ENCODE measurements at regions not wholly inside any gene's neighbourhood (a gene's known extent, or its start where the extent isn't known, plus 50 kb on each side); places are given as distances from the start of the nearest gene placed in this dataset.
A peak's percentile ranks its signal among the peaks of the same experiment; 100 is the strongest.

DNA sequence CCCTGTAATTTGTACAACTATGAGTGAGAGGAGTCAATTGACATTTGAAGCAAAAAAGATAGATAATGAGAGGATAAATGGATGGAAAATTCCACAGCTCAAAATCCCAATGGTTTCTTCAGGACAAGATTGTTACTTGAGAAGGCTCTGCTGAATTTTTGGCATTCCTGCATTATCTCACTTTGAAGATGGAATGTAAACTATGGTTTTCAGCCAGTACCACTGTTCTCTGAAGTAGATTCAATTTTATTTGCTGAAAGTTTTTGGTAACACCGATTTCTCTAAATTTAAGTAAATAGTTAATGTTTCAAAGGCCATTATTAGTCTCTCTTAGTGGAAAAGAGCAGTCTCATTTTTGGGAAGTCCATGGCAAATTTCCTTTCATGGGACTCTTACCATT is 121.9 kb upstream of the SLC38A2 start:
- Histone ChIP-seq H3K4me3 (ENCODE audit: low read length) (no peak overlapping the region), H3K27me3 (ENCODE audit: control insufficient read depth, insufficient read depth, low read length) (no peaks in the 10 kb centered on the region), H3K27ac (ENCODE audit: low read length) (no peak overlapping the region), H3K36me3 (ENCODE audit: control insufficient read depth, insufficient read depth, low read length) (no peaks in the 10 kb centered on the region), H3K9me3 (ENCODE audit: control insufficient read depth, insufficient read depth, low read length) (no peaks in the 10 kb centered on the region), H3K4me1 (ENCODE audit: control insufficient read depth, insufficient read depth, low read length) (peaks cover 2% of the 10 kb centered on the region; the same call in 1 of the 2 replicates)
- peak; percentile 33 for DNase-seq (ENCODE audit: low read depth, low spot score)
- no CpG with 5 or more reads among the region's 1 CpG for WGBS (ENCODE audit: insufficient coverage, insufficient read length)

DNA sequence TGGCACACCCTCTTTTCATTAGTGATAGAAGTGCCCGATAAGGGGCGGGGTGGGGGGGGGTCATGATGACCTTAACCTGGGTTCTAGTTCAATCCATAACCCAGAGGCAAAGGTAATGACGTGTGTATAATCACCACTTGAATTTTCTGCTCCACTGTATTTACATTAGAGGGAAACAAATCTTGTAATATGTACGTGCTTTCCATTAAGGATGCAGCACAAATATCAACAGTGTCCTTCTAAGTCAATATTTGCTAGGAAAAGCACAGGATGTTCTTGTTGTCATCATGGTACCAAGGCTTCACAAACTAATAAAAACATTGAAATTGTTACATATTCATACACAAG is 121.2 kb upstream of the SLC38A2 start:
- Histone ChIP-seq H3K27me3 (ENCODE audit: control insufficient read depth, insufficient read depth, low read length) (no peaks in the 10 kb centered on the region), H3K9me3 (ENCODE audit: control insufficient read depth, insufficient read depth, low read length) (no peaks in the 10 kb centered on the region), H3K4me3 (ENCODE audit: low read length) (no peak overlapping the region), H3K36me3 (ENCODE audit: control insufficient read depth, insufficient read depth, low read length) (no peaks in the 10 kb centered on the region), H3K27ac (ENCODE audit: low read length) (no peak overlapping the region), H3K4me1 (ENCODE audit: control insufficient read depth, insufficient read depth, low read length) (peaks cover 2% of the 10 kb centered on the region; the same call in 1 of the 2 replicates)
- no peak for DNase-seq (ENCODE audit: low read depth, low spot score)
- WGBS (ENCODE audit: insufficient coverage, insufficient read length) = no CpG with 5 or more reads among the region's 4 CpGs

DNA sequence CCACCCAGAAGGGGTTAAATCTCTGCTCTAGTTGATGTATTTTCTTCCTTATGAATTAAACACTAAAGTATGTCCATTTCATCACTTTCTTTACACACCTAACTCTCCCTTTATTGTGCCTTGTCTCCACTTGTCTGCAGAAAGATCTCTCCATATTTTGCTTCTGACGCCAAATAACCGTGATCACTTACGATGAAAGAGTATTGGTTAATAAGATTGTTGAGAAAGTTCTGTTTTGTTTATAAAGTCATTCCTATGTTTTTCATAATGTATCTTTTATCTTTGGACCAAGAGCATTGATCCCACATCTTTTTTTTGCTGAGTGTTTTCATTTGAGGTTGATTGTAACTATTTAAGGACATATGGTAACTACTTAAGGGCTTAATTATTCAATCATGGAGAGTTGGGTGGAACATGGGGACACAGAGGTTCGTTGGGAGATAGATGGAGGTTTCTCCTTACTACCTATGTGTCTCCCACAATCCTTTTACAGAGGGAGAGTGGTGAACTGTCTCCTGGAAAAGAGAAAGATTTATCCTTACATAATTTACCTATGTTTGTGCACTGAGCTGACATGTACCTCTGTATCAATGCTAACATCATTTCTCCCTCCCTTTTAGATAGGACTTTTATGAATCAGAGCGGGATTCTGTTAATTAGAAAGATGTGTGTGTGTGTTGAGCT is 120.7 kb upstream of the SLC38A2 start:
- Histone ChIP-seq H3K27ac (ENCODE audit: low read length) (no peak overlapping the region), H3K27me3 (ENCODE audit: control insufficient read depth, insufficient read depth, low read length) (no peaks in the 10 kb centered on the region), H3K4me3 (ENCODE audit: low read length) (no peak overlapping the region), H3K9me3 (ENCODE audit: control insufficient read depth, insufficient read depth, low read length) (no peaks in the 10 kb centered on the region), H3K36me3 (ENCODE audit: control insufficient read depth, insufficient read depth, low read length) (no peaks in the 10 kb centered on the region), H3K4me1 (ENCODE audit: control insufficient read depth, insufficient read depth, low read length) (peaks cover 2% of the 10 kb centered on the region; the same call in 1 of the 2 replicates)
- no CpG with 5 or more reads among the region's 5 CpGs for WGBS (ENCODE audit: insufficient coverage, insufficient read length)
- DNase-seq (ENCODE audit: low read depth, low spot score) = no peak

DNA sequence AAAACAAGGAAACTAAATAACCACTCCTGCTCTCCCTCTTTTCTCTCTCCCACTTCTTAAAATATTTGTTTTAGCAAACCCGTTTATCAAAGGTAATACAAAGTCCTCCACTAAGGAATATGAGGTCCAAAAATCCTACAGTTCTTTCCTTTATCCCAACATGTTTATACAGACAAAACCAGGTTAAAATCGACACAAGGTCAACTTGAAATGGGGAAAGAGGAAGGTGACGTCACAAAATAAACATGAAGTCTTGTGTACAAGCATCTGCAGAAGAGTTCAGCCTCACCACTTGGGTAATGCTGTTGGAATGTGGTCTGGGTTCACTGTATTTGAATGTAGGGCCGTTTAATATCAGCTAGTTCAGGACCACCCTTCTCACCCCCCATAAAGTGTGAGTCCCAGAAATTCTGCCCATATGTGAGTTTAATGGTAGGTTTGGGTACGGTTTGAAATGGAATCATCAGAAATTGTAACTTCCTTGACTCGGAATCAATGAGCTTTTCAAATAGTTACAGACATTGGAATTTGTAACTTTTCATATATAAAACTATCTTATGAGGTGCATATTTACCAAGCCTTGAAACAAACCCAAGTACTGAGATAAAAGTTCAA is 120.0 kb upstream of the SLC38A2 start:
- Histone ChIP-seq H3K9me3 (ENCODE audit: control insufficient read depth, insufficient read depth, low read length) (no peaks in the 10 kb centered on the region), H3K4me3 (ENCODE audit: low read length) (no peak overlapping the region), H3K36me3 (ENCODE audit: control insufficient read depth, insufficient read depth, low read length) (no peaks in the 10 kb centered on the region), H3K4me1 (ENCODE audit: control insufficient read depth, insufficient read depth, low read length) (peaks cover 2% of the 10 kb centered on the region; the same call in 1 of the 2 replicates), H3K27me3 (ENCODE audit: control insufficient read depth, insufficient read depth, low read length) (no peaks in the 10 kb centered on the region), H3K27ac (ENCODE audit: low read length) (no peak overlapping the region)
- no peak for DNase-seq (ENCODE audit: low read depth, low spot score)
- WGBS (ENCODE audit: insufficient coverage, insufficient read length) = no CpG with 5 or more reads among the region's 6 CpGs

DNA sequence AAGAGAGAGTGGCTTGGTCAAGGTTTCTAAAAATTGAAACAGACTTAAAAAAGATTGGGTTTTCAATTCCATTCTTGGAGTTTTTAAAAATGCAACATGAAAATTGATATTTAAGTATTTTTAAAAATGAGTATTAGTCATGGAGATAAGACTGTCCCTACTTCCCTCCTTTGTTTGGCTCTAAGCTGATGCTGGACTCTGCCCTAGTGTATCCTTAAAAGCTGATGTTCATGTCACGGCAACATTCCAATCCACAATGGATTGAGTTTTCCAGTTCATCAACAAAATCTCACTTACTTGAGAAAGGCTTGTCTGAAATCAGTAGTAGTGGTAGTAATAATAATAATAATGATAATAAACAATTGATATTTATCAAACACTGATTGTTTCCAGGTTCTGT is 119.0 kb upstream of the SLC38A2 start:
- Histone ChIP-seq H3K9me3 (ENCODE audit: control insufficient read depth, insufficient read depth, low read length) (no peaks in the 10 kb centered on the region), H3K4me1 (ENCODE audit: control insufficient read depth, insufficient read depth, low read length) (peaks cover 1% of the 10 kb centered on the region; the same call in 1 of the 2 replicates), H3K4me3 (ENCODE audit: low read length) (no peak overlapping the region), H3K27me3 (ENCODE audit: control insufficient read depth, insufficient read depth, low read length) (no peaks in the 10 kb centered on the region), H3K36me3 (ENCODE audit: control insufficient read depth, insufficient read depth, low read length) (no peaks in the 10 kb centered on the region), H3K27ac (ENCODE audit: low read length) (no peak overlapping the region)
- WGBS (ENCODE audit: insufficient coverage, insufficient read length) = no CpG with 5 or more reads among the region's 1 CpG
- no peak for DNase-seq (ENCODE audit: low read depth, low spot score)

DNA sequence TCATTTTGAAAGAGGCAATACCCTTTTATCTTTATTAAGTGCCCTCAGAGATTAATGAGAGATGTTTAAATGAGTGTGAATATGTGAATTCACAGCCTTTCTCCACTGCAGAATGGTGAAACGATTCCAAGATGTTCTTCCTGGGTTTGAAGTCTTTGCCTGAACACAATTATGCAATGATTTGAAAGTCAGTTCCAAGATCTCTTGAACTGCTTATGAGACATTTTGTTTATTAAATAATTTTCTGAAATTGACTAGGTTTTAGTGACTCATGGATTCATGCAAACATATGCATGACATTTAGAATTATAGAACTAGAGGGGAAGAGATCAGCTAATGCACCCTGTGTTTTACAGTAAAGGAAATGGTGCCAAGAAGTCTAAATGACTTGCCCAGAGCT is 118.1 kb upstream of the SLC38A2 start:
- Histone ChIP-seq H3K27me3 (ENCODE audit: control insufficient read depth, insufficient read depth, low read length) (no peaks in the 10 kb centered on the region), H3K9me3 (ENCODE audit: control insufficient read depth, insufficient read depth, low read length) (no peaks in the 10 kb centered on the region), H3K36me3 (ENCODE audit: control insufficient read depth, insufficient read depth, low read length) (no peaks in the 10 kb centered on the region), H3K4me1 (ENCODE audit: control insufficient read depth, insufficient read depth, low read length) (peaks cover 1% of the 10 kb centered on the region; the same call in 1 of the 2 replicates), H3K4me3 (ENCODE audit: low read length) (no peak overlapping the region), H3K27ac (ENCODE audit: low read length) (no peak overlapping the region)
- no CpG with 5 or more reads among the region's 1 CpG for WGBS (ENCODE audit: insufficient coverage, insufficient read length)
- DNase-seq (ENCODE audit: low read depth, low spot score) = no peak

DNA sequence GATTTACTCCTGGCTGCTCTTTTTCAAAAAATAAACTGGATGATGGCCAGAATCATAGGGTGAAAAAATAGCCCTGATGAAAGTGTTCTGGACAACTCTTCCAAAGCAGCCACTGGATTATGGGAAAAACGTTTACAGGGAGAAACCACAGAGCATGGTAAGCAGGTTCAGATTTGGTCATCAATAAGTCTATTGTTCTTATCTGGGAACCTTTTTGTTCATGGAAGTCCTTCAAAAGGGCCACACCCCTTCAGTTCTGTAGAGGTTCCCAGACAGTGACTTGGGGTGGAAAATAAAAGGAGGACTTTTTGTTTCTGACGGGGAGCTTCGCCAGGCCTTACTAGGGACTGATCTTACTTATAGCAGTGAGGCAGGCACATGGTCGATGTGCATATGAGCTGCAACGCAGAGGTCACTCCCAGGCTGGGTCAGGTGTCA is 117.4 kb upstream of the SLC38A2 start:
- no peak for DNase-seq (ENCODE audit: low read depth, low spot score)
- Histone ChIP-seq H3K36me3 (ENCODE audit: control insufficient read depth, insufficient read depth, low read length) (no peaks in the 10 kb centered on the region), H3K27ac (ENCODE audit: low read length) (no peak overlapping the region), H3K4me1 (ENCODE audit: control insufficient read depth, insufficient read depth, low read length) (peaks cover 1% of the 10 kb centered on the region; the same call in 1 of the 2 replicates), H3K27me3 (ENCODE audit: control insufficient read depth, insufficient read depth, low read length) (no peaks in the 10 kb centered on the region), H3K9me3 (ENCODE audit: control insufficient read depth, insufficient read depth, low read length) (no peaks in the 10 kb centered on the region), H3K4me3 (ENCODE audit: low read length) (no peak overlapping the region)
- no CpG with 5 or more reads among the region's 5 CpGs for WGBS (ENCODE audit: insufficient coverage, insufficient read length)

DNA sequence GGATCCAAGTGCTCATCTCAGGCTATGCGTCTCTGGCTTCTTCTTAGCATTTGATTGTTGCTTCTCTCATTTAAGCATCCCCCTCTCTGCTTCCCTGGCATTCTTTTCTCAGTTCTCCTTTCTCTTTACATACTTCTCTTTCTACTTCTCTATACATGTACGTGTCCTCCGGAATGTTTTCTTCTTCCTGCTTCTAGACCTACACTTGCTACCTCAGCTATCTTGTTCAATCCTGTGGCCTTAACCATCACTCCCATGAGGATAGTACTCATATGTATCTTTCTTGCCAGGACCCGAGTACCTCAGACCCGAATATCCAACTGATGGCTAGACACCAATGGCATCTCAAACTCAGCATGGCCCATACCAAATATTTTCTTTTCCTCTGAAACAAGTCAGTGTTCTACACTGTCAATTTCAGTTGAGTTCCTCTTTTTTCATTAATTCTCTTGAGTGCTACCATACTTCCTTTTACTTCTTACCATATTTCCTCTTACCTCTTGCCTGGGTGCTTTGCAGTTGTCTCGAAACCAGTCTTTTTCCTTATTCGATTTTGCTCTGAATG is 115.1 kb upstream of the SLC38A2 start:
- no CpG with 5 or more reads among the region's 7 CpGs for WGBS (ENCODE audit: insufficient coverage, insufficient read length)
- Histone ChIP-seq H3K4me1 (ENCODE audit: control insufficient read depth, insufficient read depth, low read length) (peaks cover 1% of the 10 kb centered on the region; the same call in 1 of the 2 replicates), H3K4me3 (ENCODE audit: low read length) (no peak overlapping the region), H3K27me3 (ENCODE audit: control insufficient read depth, insufficient read depth, low read length) (no peaks in the 10 kb centered on the region), H3K36me3 (ENCODE audit: control insufficient read depth, insufficient read depth, low read length) (no peaks in the 10 kb centered on the region), H3K9me3 (ENCODE audit: control insufficient read depth, insufficient read depth, low read length) (no peaks in the 10 kb centered on the region), H3K27ac (ENCODE audit: low read length) (no peak overlapping the region)
- DNase-seq (ENCODE audit: low read depth, low spot score) = no peak

DNA sequence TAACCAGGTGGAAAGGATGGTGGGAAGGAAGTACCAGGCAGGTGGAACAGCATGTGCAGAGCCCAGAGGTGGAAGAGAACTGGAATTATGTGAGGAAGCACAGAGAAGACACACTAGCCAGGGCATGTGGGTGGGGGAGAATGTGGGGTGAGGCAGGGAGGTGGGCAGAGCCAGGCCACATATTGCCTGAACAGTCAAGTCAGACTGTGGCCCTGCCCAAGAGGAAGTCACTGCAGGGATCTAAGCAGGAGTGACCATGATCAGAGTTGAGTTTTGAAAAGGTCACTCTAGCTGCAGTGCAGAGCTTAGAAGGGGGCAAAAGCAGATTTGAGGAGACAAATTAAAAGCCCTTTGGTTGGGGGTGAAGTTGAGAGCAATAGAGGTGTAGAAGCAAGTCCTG is 114.0 kb upstream of the SLC38A2 start:
- Histone ChIP-seq H3K27ac (ENCODE audit: low read length) (no peak overlapping the region), H3K27me3 (ENCODE audit: control insufficient read depth, insufficient read depth, low read length) (no peaks in the 10 kb centered on the region), H3K4me1 (ENCODE audit: control insufficient read depth, insufficient read depth, low read length) (no peaks in the 10 kb centered on the region)

DNA sequence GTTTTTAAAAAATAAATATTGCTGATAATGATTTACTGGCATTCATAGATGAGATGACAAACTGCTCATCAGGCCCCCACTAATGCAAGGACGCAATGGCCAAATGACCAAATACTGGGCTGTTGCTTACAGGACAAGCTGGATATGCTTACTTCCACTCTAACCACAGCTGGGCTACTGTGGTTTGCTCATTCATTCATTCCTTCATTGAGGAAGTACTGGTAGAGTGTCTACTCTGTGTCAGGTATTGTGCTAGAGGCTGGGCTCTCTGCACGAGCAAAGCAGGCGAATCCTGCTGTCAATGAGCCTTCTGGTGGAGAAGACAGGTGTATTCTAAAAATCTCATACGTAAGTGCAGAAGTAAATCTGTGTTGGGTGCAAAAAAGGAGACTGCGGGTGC is 113.3 kb upstream of the SLC38A2 start:
- no peak overlapping the region for H3K4me3 ChIP-seq (ENCODE audit: low read length)
- H3K36me3 ChIP-seq (ENCODE audit: control insufficient read depth, insufficient read depth, low read length) = no peaks in the 10 kb centered on the region
- no CpG with 5 or more reads among the region's 5 CpGs for WGBS (ENCODE audit: insufficient coverage, insufficient read length)
- DNase-seq (ENCODE audit: low read depth, low spot score) = no peak
- H3K27ac ChIP-seq (ENCODE audit: low read length) = no peak overlapping the region
- H3K9me3 ChIP-seq (ENCODE audit: control insufficient read depth, insufficient read depth, low read length) = no peaks in the 10 kb centered on the region
- H3K4me1 ChIP-seq (ENCODE audit: control insufficient read depth, insufficient read depth, low read length) = no peaks in the 10 kb centered on the region
- no peaks in the 10 kb centered on the region for H3K27me3 ChIP-seq (ENCODE audit: control insufficient read depth, insufficient read depth, low read length)

More for the DNA sequence above, 114.0 kb upstream of the SLC38A2 start:
- H3K4me3 ChIP-seq (ENCODE audit: low read length) = no peak overlapping the region
- H3K36me3 ChIP-seq (ENCODE audit: control insufficient read depth, insufficient read depth, low read length) = no peaks in the 10 kb centered on the region
- DNase-seq (ENCODE audit: low read depth, low spot score) = no peak
- H3K9me3 ChIP-seq (ENCODE audit: control insufficient read depth, insufficient read depth, low read length) = no peaks in the 10 kb centered on the region

Data from iPS DF 6.9 (cell line).